HuH-7.5 (cell line): ENCODE measurements at regions not wholly inside any gene's neighbourhood (a gene's known extent, or its start where the extent isn't known, plus 50 kb on each side); places are given as distances from the start of the nearest gene placed in this dataset.
A peak's percentile ranks its signal among the peaks of the same experiment; 100 is the strongest.

Experiments used
- DNase-seq: peaks from one replicate; pipeline ENCODE4 v3.0.0; 2011; ENCODE audit warnings: low spot score

DNA sequence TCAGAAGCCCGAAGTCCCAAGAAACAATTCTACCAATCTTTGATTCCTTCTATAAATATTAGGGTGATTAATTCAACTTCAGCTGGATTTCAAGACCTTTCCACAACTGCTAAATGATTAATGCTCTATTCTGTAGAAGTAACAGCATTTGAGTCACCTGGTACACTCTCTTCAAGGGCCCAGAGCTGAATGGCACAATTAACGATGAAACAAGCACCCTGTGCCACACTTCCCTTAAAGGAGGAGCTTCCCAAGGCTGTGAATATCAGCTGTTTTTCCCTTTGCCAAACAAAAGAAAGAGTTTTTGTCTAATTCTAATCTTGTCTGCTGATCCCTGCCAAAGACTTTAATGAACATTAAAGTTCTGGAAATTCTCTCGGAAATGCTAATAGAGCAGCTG lies 56.0 kb downstream of the BOD1L2 start:
- DNase-seq, result no peak

DNA sequence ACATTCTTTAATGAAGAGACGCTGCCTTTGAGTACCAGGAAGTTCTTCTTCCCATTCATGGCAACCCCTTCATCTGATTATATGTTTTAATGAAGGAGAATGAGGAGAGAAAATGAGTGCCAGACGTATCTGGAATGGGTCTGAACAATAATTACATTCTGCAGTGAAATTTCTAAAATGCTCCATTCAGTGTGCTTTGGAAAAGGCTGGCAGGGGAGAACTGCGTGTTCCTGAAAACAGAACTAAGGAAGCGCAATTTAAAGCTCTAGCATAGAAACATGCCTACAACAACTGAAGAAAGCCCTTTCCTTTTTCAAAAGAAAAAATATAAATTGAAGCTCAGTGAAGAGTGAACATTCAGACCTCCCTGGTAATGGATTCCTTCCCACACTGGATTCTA lies 58.8 kb downstream of the BOD1L2 start:
- DNase-seq, result no peak

DNA sequence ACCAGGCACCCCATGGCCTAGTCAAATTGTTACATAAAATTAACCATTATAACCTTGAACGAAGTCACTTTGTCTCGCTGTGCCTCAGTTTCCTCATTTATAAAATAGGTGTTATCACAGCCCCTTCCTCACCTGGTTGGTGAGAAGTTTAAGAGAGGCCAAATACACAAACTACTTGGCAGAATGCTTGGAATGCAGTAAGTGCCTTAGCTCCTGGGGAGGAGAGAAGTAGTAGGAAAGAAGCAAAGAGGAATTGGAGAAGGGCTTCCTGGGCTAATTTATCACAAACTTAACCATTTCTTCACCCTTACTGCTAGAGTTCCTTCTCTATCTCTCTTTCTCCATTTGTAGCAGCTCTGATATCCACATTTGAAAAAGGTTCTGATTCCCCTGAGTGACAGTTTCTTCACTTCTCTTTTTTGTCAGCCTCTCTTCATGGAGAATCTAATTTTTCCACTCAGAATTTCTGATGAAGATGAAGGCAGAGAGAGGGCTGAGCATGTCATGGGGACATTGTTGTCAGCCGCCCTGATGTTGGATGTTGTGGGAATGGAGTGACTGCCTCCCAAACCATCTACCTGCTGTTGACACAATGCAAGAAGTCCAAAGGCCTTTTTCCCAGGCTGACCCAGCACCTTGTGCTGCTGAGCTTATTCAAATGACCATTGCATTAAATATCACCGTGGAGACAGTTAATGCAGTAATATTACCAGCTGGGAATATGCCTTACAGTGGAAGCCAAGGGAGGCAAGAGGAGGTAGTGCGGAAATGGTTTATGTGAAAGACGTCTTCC lies 60.4 kb downstream of the BOD1L2 start:
- DNase-seq, result no peak

DNA sequence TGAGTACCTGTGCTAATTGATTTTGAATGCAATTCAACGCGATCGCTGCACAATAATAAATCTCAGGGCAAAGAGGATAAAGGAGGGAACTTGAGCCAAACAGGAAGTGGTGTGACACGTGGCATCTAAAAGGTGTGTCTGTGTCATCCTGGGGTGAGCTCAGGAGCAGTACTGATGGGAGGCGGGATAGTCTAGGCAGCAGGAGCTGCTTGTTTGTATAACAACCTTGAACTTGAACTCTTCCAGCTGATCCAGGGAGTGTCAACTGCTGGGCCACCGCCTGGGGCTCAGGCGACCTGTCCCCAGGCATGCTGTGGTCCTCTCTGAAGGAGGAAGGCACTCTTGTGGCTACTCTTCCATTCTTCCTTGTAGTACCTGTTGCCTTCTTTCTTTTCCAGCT lies 61.2 kb downstream of the BOD1L2 start:
- no peak for DNase-seq

DNA sequence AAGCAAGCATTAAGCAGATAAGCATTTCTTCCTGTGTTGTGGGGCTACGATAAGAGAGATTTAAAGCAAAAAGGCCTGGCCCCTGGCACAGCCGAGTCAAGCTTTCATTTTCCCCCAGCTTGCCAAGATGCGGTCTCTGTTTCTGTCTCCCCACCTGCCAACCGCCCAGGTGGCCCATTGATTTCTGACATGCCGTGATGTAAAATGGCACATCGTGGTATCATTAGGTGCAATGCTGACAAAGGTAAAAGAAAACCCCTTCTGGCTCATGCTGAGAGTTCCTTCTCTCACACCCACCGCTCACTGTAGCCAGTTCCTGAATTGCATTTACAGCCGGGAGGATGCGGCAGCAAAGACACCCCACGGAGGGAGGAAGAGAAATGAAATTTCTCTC lies 62.8 kb downstream of the BOD1L2 start:
- DNase-seq, result no peak

DNA sequence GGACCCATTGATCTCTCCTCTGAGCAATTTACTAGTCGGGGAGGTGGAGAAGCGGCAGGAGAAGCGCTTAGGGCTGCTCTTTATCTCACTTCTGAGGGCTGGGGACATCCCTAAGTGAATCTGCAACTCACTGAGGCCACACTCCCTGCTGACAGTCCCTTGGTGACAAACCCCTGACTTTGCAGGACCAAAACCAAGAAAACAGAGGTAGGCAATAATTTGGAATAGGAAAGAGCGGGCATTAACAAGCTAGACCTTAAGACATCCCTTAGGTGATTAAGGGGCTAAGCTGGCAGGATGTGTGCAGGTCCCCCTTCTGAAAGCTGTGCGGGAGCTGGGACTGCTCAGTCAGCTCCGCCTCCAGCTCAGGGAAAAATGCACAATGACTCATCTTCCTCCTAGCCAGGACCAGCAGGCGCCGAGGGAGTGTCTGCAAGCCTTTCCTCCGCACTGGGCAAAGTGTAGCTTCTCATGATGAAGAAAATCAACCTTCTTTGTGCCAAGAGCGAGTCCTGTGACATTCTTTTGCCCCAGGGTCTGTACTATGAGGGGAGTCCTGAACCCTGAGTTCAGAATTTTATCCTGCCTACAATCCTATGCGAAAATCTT lies 63.3 kb downstream of the BOD1L2 start:
- no peak for DNase-seq

DNA sequence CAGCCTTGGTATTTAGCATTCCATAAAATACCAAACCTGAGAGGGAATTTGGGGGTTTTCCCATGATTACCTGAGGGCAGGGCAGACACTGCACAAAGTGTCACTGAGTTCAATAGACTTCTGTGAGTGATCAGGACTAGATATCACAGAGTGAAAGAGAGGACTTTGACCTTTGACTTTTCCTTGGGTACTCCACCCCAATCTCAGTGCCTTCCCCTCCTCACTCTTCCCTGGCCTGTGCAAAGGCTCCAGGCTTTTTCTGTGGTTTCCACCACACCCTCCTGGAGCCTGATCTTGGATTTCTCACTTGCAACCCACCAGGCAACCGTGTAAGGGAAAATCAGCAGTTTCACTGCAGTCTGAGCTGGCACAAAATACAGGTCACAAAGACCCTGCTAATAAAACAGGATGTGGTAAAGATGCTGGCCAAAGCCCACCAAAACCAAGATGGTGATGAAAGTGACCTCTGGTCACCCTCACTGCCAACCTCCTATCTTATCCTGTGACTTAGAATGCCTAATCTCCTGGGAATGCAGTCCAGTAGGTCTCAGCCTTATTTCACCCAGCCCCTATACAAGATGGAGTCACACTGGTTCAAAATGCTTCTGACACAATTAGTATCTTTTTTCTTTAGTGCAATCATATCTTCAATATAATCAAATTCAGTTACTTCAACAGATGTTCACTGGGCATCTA lies 64.0 kb downstream of the BOD1L2 start:
- DNase-seq, result no peak

DNA sequence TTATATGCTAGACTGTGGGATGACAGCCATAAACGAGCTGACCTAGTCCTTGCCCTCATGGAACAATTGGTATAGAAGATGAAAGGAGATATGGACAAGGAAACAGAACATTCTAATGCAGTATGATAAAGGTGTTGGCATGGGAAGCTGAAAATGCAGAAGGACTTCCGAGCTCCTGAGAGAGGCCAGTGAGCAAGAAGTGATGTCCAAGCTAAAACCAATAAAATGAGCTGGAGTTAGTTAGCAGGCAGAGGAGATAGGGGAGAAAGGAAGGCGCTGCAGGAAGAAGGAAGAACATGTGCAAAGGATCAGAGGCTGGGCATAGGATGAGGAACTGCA lies 64.5 kb downstream of the BOD1L2 start:
- DNase-seq, result no peak

DNA sequence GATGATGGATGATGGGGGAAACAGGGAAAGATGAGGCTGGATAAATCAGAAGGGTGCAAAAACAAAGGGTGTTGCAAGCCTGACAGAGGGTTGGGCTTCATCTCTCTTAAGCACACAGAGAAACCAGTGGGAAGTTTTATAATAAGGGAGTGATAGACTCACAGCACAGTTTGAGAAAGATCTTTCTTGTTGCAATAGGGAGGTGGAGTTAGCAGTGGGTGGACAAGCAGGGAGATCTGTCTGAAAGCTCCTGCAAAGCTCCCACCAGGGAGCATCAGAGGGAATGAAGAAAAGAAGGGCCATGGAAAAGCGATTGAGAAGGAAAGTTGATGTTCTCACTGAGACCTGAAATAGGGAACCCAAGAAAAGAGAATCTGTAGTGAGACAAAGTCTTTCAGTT lies 64.9 kb downstream of the BOD1L2 start:
- DNase-seq, result no peak

DNA sequence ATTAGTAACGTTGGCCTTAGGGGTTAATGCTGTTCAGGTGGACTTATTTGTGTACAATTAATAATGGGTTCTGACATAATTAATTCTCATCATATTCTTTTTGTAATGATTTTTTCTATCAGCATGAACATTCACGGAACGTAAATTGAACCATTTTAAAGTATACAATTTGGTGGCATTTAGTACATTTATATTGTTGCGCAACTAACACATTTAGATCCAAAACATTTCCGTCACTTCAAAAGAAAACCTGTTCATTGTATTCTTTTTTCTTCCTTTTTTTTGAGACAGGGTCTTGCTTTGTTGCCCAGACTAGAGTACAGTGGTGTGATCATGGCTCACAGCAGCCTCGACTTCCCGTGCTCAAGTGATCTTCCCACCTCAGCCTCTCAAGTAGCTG lies 65.8 kb downstream of the BOD1L2 start:
- no peak for DNase-seq

DNA sequence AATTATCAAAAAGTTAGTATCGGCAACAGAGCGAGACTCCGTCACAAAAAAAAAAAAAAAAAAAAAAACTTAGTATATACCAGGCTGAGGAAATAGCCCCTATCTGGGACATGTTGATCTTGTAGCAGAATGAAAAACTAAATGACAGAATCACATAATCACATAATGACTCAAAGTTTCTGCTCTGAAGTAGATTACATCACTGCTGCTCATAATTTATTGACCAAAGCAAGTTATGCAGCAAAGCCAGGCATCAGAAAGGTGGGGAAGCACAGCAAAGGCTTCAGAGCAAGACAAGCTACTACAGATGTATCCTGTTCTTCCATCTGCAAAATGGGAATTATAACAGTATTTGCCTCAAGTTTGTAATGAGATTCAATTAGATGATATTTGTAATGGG lies 68.1 kb downstream of the BOD1L2 start:
- DNase-seq, result no peak

DNA sequence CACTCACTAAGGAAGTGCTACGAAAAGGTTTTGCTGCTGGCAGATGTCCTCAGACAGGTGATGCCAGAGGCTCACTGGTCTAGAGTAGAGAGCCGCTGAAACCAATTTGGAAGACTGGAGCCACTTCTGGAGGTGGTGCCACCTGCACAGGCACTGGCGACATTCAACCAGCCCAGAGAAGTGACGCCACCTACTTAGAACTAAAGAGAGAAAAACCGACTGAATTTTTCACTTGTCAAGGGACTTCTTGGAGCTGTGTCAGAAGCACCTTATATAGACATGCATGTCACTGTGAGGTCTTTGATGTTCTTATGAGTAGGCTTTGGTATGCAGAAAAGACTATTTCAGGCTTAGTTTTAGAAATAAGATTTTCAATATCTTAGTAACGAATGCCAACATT lies 71.4 kb downstream of the BOD1L2 start:
- DNase-seq, result no peak

DNA sequence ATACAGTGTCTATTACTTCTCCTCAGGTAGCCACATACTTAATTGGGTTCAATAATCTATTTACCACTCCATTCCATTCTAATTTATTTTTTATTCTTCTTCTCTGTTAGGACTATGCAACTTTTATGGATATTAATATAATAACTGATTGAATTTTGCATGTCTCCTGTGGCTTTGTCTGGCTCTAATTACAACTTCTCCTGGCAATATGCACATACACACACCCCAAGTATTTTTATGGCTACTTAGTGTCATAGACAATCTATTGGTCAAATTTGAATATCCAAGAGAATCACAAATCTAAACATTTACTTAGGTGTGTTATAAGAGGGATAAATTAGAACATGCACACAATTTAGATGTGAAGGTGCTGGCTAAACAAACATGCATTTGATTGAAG lies 73.1 kb downstream of the BOD1L2 start:
- DNase-seq, result no peak

DNA sequence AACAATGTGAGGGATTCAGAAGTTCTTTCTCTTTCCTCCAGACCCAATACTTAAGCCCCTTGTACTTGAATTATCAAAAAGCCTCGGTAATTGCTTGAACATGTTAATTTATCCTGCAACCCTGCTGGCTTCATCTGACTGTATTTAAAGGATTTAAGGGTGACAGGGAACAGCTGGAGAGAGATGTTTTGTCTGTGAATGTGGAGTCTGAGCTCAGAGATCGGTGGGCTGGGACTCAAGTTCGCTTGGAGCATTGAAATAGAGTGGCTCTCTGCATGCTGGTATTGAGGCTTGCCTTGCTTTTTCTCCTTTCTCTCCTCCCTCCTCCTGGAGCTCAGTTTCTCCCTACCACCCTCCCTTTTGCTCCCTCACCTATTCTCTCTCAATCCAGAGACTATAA lies 73.6 kb downstream of the BOD1L2 start:
- DNase-seq, result no peak

DNA sequence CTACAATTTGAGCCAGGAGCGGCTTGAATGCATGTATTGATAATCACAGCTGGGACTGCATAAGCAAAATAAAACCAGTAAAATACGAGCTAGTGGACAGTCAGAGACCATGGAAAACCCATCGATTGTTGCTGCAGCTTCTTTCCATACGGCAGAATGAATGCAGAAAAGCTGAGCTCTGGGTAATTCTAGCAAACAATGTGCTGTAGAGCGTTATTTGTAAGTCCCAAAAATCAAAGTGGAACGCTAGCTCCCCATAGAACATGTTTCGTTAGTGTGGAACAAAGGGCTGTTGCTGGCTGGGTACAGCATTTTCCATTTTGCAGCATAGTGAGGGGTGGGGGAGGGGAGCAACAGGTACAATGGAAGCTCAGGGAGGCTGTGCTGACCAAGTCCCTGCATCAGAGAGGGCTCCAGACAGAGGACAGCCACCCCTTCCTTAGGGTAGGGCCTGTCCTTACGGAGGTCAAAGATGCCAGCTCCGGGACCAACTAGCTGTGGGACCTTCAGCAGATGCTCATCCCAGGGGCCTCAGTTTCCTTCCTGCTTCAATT lies 74.1 kb downstream of the BOD1L2 start:
- no peak for DNase-seq

DNA sequence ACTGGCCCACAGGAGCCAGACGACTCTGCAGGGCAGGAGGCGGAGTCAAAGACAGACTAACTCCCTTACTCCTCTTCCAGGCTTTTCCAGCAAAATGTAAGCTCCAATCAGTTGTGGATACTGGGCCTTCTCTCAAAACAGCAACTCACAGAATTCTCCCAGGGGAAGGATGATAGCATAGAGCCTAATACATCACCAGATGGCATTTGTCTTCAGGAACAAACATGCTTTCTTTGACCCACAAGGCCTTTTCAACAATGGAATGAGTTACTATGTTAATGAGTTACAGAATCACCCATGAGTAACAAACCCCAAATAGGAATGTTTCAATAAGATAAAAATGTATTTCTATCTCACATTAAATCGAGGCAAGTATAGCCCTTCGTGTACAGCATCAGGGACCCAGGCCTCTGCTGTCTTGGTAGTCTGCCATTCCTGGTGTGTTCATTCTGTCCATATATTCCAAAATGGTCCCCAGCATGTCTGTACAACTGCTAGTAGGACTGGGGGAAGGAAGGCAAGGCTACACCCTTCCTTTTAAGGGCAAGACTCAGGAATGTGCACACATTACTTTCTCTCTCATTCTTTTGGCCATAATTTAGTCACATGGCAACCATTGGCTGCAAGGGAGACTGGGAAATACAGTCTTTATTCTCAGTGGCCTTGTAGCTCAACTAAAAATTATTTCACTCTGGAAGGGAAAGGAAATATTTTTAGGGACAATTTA lies 76.4 kb downstream of the BOD1L2 start:
- DNase-seq, result no peak

DNA sequence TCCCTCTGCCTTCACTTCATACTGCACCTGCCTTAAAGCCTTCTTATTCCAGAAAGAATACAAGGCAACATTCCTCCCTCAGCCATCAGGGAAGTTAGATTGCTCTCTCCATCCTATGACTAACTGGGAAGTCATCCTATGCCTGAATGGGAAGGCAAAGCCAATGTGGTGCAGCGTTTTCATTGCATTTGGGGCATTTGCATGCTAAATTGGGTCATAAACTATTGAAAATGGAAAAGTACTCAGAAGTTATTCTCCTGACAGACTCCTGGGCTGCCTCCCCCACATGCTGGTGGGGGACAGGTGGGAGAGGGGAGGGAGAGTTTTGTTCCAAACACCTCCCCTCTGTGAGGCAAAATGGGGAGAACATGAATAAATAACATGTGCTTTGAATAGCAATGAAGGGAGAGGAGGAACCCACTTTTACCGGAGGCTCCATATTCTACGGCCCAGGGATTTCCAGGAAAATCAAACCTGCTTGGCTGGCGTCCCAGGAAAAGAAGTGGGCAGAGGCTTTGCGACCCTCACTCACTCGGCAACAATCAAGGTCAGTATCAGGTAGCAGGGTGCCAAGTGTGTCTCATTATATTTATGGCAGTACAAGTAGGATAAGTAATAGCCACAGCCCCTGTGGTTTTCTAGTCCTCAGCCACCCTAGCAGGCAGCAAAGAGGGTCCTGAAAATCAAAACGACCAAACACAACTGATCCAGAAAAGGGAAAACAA lies 84.1 kb downstream of the BOD1L2 start:
- no peak for DNase-seq

DNA sequence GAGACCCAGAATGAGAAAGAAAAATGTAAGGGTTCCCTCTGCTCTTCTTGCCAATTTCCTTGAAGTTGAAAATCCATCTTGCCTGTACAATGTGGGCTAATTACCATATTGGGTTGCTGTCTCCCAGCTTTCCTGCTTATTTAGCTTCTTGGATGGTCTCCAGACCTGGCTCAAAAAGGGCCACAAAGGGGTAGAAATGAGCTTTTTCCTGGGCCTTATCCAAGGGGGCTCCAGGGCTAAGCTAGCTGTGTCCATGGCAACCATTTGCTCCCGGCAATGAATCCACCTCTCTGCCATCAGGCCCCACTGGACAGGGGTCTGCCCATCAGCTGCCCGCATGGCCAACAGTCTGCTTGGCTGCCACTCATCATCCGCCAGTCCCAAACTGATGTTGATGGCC lies 85.0 kb downstream of the BOD1L2 start:
- no peak for DNase-seq

DNA sequence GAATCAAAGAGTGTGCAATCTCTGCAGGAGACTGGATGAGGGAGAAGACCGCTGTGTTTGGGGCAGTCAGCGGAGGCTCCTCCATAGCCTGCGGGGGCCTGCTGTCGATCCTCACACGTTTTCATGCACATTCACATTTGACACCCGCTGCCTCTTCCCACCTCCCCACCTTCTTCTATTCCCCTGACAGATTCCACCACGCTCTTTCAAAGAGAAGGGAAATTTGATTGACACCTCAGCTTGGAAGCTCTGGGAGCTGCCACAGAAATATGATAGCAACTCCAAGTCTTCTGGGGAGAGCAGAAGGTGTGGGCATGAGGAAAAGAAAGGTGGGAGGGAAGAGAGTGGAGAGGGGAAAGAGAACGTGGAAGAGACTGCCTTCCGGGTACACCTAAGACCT lies 87.5 kb downstream of the BOD1L2 start:
- DNase-seq, result no peak

DNA sequence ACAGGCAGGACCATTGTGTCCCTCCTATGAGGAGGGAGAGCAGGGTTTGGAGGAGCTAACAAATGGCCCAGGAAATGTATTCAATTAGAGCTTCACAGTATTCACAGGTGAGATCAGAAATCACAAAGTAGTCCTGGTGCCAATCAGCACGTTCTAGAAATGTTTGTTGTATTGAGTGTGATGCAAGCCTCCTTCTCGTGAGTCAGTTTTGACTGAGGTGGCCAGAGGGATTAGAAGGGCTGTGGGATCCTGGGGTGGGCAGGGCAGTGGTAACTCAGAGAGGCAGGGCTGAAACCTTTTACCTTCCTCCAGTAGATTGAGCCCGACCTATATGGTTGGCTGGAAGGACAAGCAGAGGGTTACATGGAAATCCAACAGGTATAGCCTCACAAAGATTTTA lies 95.0 kb downstream of the BOD1L2 start:
- DNase-seq, result no peak

DNA sequence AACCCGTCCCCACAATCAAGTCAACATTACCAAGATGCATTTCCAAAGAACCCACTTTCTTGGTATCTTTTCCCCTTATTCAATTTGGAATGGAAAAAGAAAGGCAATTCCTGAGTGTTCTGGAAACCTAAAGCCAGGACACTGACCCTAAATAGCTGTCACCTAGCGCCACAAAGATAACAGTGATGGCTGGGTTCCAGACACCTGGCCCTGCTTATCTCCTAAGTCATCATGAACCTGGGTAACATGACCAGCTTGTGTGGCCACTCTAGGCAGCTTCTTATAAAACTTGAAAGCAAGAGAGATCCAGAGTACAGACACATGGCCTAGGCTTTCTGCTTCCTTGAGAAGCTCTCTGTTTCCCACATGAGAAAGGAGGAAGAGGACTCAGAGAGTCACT lies 95.4 kb downstream of the BOD1L2 start:
- no peak for DNase-seq

DNA sequence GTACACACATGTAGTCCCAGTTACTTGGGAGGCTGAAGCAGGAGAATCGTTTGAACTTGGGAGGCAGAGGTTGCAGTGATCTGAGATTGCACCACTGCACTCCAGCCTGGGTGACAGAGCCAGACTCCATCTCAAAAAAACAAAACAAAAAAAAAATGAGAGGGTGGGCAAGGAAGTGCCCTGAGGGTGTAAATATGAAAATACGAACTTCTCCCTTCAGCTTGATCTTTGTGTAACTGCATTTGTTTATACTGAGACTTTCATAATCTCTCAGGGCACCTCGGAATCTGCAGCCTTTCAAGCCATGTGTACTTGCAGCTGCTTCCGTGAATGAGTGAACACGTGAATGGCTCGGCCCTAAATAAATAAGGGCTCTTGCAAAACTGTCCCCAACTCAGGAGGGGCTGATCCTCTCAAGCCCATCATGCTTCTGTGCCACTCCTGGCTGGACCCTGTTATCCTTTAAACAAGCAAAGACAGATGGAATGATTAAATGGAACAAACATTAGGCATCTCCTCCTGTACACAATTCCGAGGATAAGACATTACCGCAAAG lies 96.8 kb downstream of the BOD1L2 start:
- DNase-seq, result peak; percentile 14
